Stimulated activated naive B cell treated with anti-CD40 and anti-IgM and Interleukin-4, amounts not matched to agents 10 μg/mL and 1 μg/mL and 100 μg/mL, for 72 hours (primary cell): ENCODE measurements at regions not wholly inside any gene's neighbourhood (a gene's known extent, or its start where the extent isn't known, plus 50 kb on each side); places are given as distances from the start of the nearest gene placed in this dataset.
"Not testable (repeated sequence)": the region's sequence is repeated elsewhere in the genome, so short reads cannot be mapped to it uniquely, and the experiment has no call there.

Experiments
- ATAC-seq, 2 donors: fragments of 150-1000 bp; cut with Tn5 transposase; replicated peaks; 2 replicates each; pipeline ENCODE4 v1.10.0; 2021; ENCODE audit warnings: moderate library complexity in 1 of 2
- DNase-seq: peaks from one replicate; pipeline ENCODE4 v3.0.0; 2021
- H3K27ac Mint-ChIP-seq: one replicate; pipeline ENCODE4 v1.8.0; 2022; ENCODE audit warnings: mild to moderate bottlenecking, mixed read lengths
- H3K27me3 Mint-ChIP-seq, 2 donors: one replicate each; pipeline ENCODE4 v1.8.0; 2022; ENCODE audit warnings: mixed read lengths in 2 of 2
- H3K36me3 Mint-ChIP-seq, 2 donors: one replicate each; pipeline ENCODE4 v1.8.0; 2022; ENCODE audit warnings: mixed read lengths in 2 of 2, mild to moderate bottlenecking in 1 of 2
- H3K4me1 Mint-ChIP-seq, 2 donors: one replicate each; pipeline ENCODE4 v1.8.0; 2022; ENCODE audit warnings: mixed read lengths in 2 of 2, mild to moderate bottlenecking in 1 of 2
- H3K4me3 Mint-ChIP-seq, 2 donors: one replicate each; pipeline ENCODE4 v1.8.0; 2022; ENCODE audit warnings: mild to moderate bottlenecking in 2 of 2, mixed read lengths in 2 of 2, moderate library complexity in 1 of 2
- H3K9me3 Mint-ChIP-seq, 2 donors: one replicate each; pipeline ENCODE4 v1.8.0; 2022; ENCODE audit warnings: mixed read lengths in 2 of 2, mild to moderate bottlenecking in 1 of 2

GRCh38 chr4:164068392-164068791, 573.9 kb downstream of the TMA16 start:
- H3K4me1 Mint-ChIP-seq, result no peaks in the 10 kb centered on the region
- H3K9me3 Mint-ChIP-seq, result peaks cover 18 to 23% of the 10 kb centered on the region in 2 donors

GRCh38 chr4:164070625-164071024, 576.1 kb downstream of the TMA16 start:
- ATAC-seq (no peak), DNase-seq (no peak)
- no peaks in the 10 kb centered on the region for H3K4me1 Mint-ChIP-seq
- peaks cover 10 to 16% of the 10 kb centered on the region in 2 donors for H3K9me3 Mint-ChIP-seq
- no peak overlapping the region for H3K4me3 Mint-ChIP-seq
- H3K27ac Mint-ChIP-seq, result no peak overlapping the region
- H3K27me3 Mint-ChIP-seq, result no peaks in the 10 kb centered on the region
- no peaks in the 10 kb centered on the region for H3K36me3 Mint-ChIP-seq

More at GRCh38 chr4:164068392-164068791, 573.9 kb downstream of the TMA16 start:
- Mint-ChIP-seq H3K4me3 (no peak overlapping the region), H3K36me3 (no peaks in the 10 kb centered on the region), H3K27me3 (no peaks in the 10 kb centered on the region), H3K27ac (no peak overlapping the region)
- DNase-seq, result no peak
- no peak for ATAC-seq

DNA sequence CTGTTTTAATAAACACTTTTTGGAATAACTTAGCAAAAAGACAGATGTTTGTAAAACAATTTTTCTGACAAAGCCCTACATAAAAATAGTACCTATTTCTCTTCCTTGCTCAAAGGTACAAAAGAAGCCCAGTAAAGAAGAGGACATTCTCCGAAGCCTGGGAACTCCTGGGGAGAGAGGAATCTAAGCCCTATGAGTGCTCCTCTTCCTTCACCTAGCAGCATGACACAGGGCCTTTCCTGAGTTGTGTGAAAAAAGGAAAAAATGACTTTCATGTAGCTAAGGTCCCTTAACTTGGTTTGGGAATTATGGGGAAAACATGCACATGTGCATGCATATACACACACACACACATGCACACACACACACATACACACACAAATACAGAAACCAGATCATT, 586.9 kb downstream of the TMA16 start:
- DNase-seq (no peak), ATAC-seq (no peak)
- no peaks in the 10 kb centered on the region for H3K4me1 Mint-ChIP-seq
- no peaks in the 10 kb centered on the region for H3K27me3 Mint-ChIP-seq
- no peaks in the 10 kb centered on the region for H3K36me3 Mint-ChIP-seq
- H3K9me3 Mint-ChIP-seq, result no peaks in the 10 kb centered on the region
- H3K27ac Mint-ChIP-seq, result no peak overlapping the region
- H3K4me3 Mint-ChIP-seq, result no peak overlapping the region

DNA sequence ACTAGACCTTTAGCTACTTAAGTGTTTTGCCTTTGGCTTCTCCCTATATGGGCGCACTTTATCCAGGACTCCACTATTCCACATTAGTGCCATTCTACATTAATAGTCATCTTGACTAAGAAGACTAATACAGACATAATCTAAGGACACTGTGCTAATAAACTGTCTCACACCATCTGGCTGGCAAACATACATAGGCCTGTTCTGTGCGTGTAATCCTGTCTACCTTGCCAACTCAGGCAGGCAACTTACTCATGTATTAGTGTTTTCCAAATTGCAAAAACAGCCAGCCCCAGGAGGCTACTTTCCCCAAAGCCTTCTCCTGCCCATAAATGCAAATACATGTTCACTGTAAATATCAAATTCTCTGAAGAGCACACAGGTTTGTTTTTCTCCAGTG, 587.3 kb downstream of the TMA16 start:
- Mint-ChIP-seq H3K4me1 (no peaks in the 10 kb centered on the region), H3K27ac (no peak overlapping the region), H3K4me3 (no peak overlapping the region), H3K9me3 (no peaks in the 10 kb centered on the region), H3K27me3 (no peaks in the 10 kb centered on the region), H3K36me3 (no peaks in the 10 kb centered on the region)
- ATAC-seq (no peak), DNase-seq (no peak)

GRCh38 chr4:164087733-164088132, 593.2 kb downstream of the TMA16 start:
- H3K4me1 Mint-ChIP-seq, result no peaks in the 10 kb centered on the region
- no peak overlapping the region for H3K4me3 Mint-ChIP-seq
- DNase-seq, result no peak
- no peaks in the 10 kb centered on the region for H3K36me3 Mint-ChIP-seq
- no peak overlapping the region for H3K27ac Mint-ChIP-seq
- H3K9me3 Mint-ChIP-seq, result no peaks in the 10 kb centered on the region
- ATAC-seq, result no peak
- no peaks in the 10 kb centered on the region for H3K27me3 Mint-ChIP-seq

DNA sequence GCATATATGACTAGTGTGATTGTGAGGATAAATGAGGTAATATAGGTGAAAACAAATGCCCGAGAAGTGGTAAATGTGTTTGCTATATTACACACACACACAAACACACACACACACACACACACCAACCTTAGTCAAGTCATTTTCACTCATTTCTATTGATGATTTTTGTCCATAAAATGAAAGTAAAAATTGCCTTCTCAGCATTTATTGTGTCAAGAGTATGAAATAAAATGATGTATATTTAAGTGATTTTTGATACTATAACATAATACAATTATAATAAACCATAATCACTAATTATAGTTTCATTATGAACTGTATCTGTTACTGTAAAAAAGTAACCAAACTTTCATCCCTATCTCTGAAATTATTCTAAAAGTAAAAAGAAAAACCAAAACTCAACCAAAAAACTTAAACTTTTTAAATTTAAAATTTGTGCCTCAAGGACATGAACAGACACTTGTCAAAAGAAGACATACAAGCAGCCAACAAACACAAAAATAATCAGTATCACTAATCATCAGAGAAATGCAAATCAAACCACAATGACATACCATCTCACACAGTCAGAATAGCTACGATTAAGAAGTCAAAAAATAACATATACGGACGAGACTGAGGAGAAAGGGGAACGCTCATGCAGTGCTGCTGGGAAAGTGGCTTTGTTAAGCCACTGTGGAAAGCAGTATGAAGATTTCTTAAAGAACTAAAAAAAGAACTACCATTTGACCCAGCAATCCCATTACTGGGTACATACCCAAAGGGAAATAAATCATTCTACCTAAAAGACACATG, 601.0 kb downstream of the TMA16 start:
- ATAC-seq (no peak), DNase-seq (no peak)
- Mint-ChIP-seq H3K36me3 (no peaks in the 10 kb centered on the region), H3K4me3 (no peak overlapping the region), H3K27ac (no peak overlapping the region), H3K27me3 (no peaks in the 10 kb centered on the region), H3K9me3 (peaks cover 0 to 1% of the 10 kb centered on the region in 2 donors), H3K4me1 (no peaks in the 10 kb centered on the region)

- Mint-ChIP-seq H3K9me3 (peaks cover 0 to 1% of the 10 kb centered on the region in 2 donors), H3K27me3 (no peaks in the 10 kb centered on the region), H3K36me3 (no peaks in the 10 kb centered on the region)
These were observed 602.5 kb downstream of the TMA16 start for GRCh38 chr4:164096766-164097518.

GRCh38 chr4:164100741-164101365, 606.4 kb downstream of the TMA16 start:
- not testable (repeated sequence) for ATAC-seq, H3K9me3 Mint-ChIP-seq, H3K27me3 Mint-ChIP-seq, H3K4me1 Mint-ChIP-seq, H3K27ac Mint-ChIP-seq, H3K36me3 Mint-ChIP-seq, H3K4me3 Mint-ChIP-seq, DNase-seq

More at GRCh38 chr4:164096766-164097518, 602.5 kb downstream of the TMA16 start:
- ATAC-seq (no peak), DNase-seq (no peak)
- no peaks in the 10 kb centered on the region for H3K4me1 Mint-ChIP-seq
- H3K4me3 Mint-ChIP-seq, result no peak overlapping the region
- no peak overlapping the region for H3K27ac Mint-ChIP-seq

GRCh38 chr4:164108971-164109370, 614.5 kb downstream of the TMA16 start:
- Mint-ChIP-seq H3K4me3 (no peak overlapping the region), H3K27me3 (no peaks in the 10 kb centered on the region), H3K4me1 (no peaks in the 10 kb centered on the region), H3K36me3 (no peaks in the 10 kb centered on the region), H3K9me3 (no peaks in the 10 kb centered on the region), H3K27ac (no peak overlapping the region)
- DNase-seq (no peak), ATAC-seq (no peak)

DNA sequence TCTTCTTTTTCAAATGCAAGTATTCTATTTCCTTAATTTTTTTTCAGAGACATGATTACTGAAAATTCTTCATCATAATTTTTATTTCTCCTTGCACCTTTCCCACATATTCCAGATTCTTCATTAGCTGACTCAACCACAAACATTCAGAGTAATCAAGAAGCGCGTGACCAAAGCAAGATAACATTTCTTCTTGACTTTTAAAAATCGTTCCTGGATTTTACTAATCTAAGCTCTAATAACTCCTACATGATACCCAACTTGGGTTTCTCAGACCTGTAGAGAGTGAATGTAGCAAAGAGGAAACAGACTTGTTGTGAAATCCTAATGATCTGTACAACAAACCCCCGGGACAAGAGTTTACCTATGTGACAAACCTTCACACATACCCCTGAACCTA, 615.0 kb downstream of the TMA16 start:
- H3K27ac Mint-ChIP-seq, result no peak overlapping the region
- H3K4me3 Mint-ChIP-seq, result no peak overlapping the region
- no peaks in the 10 kb centered on the region for H3K36me3 Mint-ChIP-seq
- H3K27me3 Mint-ChIP-seq, result no peaks in the 10 kb centered on the region
- ATAC-seq (no peak), DNase-seq (no peak)
- H3K9me3 Mint-ChIP-seq, result no peaks in the 10 kb centered on the region
- H3K4me1 Mint-ChIP-seq, result no peaks in the 10 kb centered on the region

DNA sequence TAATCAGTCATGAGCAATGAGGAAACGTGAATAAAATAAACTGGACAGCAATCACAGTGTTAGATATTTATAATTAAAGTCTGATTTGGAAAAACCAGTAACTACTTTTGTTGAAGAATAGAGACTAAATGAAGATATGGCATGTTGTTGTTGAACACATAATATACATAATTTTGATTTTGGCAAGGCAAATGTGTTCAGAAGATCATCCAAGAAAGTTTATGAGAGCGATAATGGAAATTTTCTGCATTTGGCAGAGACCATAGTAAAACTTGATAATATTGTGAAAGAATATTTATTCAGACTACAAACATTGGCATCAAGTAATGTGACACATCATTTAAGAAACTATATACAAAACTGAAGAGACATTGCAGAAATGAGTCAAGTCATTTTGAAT, 620.7 kb downstream of the TMA16 start:
- no peaks in the 10 kb centered on the region for H3K27me3 Mint-ChIP-seq
- H3K27ac Mint-ChIP-seq, result no peak overlapping the region
- no peak for DNase-seq
- ATAC-seq, result no peak
- H3K4me1 Mint-ChIP-seq, result no peaks in the 10 kb centered on the region
- no peaks in the 10 kb centered on the region for H3K9me3 Mint-ChIP-seq
- H3K4me3 Mint-ChIP-seq, result no peak overlapping the region
- no peaks in the 10 kb centered on the region for H3K36me3 Mint-ChIP-seq

- DNase-seq (no peak), ATAC-seq (no peak)
- Mint-ChIP-seq H3K36me3 (no peaks in the 10 kb centered on the region), H3K4me3 (no peak overlapping the region), H3K27me3 (no peaks in the 10 kb centered on the region), H3K27ac (no peak overlapping the region), H3K4me1 (no peaks in the 10 kb centered on the region), H3K9me3 (peaks cover 0 to 1% of the 10 kb centered on the region in 2 donors)
These were observed 621.8 kb downstream of the TMA16 start for GRCh38 chr4:164116286-164116685.

DNA sequence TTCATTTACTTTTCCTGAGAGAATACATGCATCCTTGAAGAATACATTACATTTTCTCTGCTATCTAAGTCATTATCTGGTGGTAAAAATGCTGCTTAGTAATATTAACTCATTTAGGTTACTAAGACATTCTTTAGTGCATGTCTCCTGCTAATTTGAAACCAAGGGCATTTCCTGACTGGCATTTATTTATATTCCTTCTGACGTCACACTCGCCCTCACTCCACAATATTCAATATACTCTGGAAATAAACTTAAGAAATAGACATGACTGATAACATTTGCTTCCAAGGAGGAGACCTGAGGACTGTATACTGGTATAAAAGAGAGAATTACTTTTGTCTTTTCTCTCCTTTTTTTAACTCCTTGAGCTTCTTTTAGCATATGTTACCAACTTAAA, 619.5 kb upstream of the SMIM31 start:
- H3K27me3 Mint-ChIP-seq, result no peaks in the 10 kb centered on the region
- H3K4me3 Mint-ChIP-seq, result no peak overlapping the region
- no peak for ATAC-seq
- H3K9me3 Mint-ChIP-seq, result no peaks in the 10 kb centered on the region
- H3K36me3 Mint-ChIP-seq, result no peaks in the 10 kb centered on the region
- H3K4me1 Mint-ChIP-seq, result no peaks in the 10 kb centered on the region
- no peak overlapping the region for H3K27ac Mint-ChIP-seq
- no peak for DNase-seq

GRCh38 chr4:164136180-164136616, 617.7 kb upstream of the SMIM31 start:
- ATAC-seq, result peak in 1 of 2 donors; percentile 25
- no peaks in the 10 kb centered on the region for H3K36me3 Mint-ChIP-seq

More at GRCh38 chr4:164136180-164136616, 617.7 kb upstream of the SMIM31 start:
- H3K9me3 Mint-ChIP-seq, result peaks cover 0 to 3% of the 10 kb centered on the region in 2 donors
- H3K4me1 Mint-ChIP-seq, result no peaks in the 10 kb centered on the region
- H3K27me3 Mint-ChIP-seq, result no peaks in the 10 kb centered on the region
- DNase-seq, result no peak
- no peak overlapping the region for H3K27ac Mint-ChIP-seq
- no peak overlapping the region for H3K4me3 Mint-ChIP-seq
